Hepatocyte (in vitro differentiated cells): ENCODE measurements at regions not wholly inside any gene's neighbourhood (a gene's known extent, or its start where the extent isn't known, plus 50 kb on each side); places are given as distances from the start of the nearest gene placed in this dataset.

Experiments used
- EZH2 ChIP-seq: fragments of 200-600 bp; sonication (generic); IDR thresholded peaks from 2 replicates; pipeline ENCODE4 v1.6.1; 2016; ENCODE audit warnings: antibody characterized with exemption, mild to moderate bottlenecking, borderline replicate concordance
- EZH2phosphoT487 ChIP-seq: fragments of 200-600 bp; sonication (generic); IDR thresholded peaks from one replicate; pipeline ENCODE4 v1.6.1; 2018; ENCODE audit warnings: antibody characterized with exemption, mild to moderate bottlenecking, low read depth, moderate library complexity; ENCODE audit not compliant: unreplicated experiment, severe bottlenecking
- TF ChIP-seq, protein P1 (sequence below): fragments of 200-600 bp; sonication (generic); IDR thresholded peaks from 2 replicates; pipeline ENCODE4 v1.5.1; 2016; ENCODE audit warnings: antibody characterized with exemption, mild to moderate bottlenecking; ENCODE audit not compliant: poor library complexity

DNA sequence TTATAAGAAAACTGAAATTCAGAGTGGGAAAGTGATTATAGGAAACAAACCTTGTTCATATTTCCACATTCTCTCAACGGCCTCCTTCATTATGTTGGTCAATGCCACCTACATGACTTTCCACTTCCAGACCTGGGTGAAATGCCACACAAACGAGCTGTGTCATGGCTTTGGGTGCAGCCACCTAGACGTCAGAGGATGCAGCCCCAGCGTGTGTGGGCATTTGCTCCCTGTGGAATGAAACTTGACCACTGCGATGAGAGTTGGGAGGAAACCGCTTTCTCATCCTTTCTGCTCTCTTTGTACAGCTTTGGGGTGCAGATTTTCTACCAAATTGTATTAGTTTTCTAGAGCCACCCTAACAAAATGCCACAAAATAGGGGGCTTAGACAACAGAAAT is 291.0 kb downstream of the CYRIA start:
- TF ChIP-seq, protein P1, sequence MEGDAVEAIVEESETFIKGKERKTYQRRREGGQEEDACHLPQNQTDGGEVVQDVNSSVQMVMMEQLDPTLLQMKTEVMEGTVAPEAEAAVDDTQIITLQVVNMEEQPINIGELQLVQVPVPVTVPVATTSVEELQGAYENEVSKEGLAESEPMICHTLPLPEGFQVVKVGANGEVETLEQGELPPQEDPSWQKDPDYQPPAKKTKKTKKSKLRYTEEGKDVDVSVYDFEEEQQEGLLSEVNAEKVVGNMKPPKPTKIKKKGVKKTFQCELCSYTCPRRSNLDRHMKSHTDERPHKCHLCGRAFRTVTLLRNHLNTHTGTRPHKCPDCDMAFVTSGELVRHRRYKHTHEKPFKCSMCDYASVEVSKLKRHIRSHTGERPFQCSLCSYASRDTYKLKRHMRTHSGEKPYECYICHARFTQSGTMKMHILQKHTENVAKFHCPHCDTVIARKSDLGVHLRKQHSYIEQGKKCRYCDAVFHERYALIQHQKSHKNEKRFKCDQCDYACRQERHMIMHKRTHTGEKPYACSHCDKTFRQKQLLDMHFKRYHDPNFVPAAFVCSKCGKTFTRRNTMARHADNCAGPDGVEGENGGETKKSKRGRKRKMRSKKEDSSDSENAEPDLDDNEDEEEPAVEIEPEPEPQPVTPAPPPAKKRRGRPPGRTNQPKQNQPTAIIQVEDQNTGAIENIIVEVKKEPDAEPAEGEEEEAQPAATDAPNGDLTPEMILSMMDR = no peak
- no peak for TF ChIP-seq EZH2
- no peak for TF ChIP-seq EZH2phosphoT487
